HG03097 (cell line): ENCODE measurements at regions not wholly inside any gene's neighbourhood (a gene's known extent, or its start where the extent isn't known, plus 50 kb on each side); places are given as distances from the start of the nearest gene placed in this dataset.

Experiments
- ATAC-seq: cut with Tn5 transposase; IDR thresholded peaks from one replicate; pipeline ENCODE4 v1.9.1; 2021; ENCODE audit not compliant: unreplicated experiment, low FRiP score

DNA sequence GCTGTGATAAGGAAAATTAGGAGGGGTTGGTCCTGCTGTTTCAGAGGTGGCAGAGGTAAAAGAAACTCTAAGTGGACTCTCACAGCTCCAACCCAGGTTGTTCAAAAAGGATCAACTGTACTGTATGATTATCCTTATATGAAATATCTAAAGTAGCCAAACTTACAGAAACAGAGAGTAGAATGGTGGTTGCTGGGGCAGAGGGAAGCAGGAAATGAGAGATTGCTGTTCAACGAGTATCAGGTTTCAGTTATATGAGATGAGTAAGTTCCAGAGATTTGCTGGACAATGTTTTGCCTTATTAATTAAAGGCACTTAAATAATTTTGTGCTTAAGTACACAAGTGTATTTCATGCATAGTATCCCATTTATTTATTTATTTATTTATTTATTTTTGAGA lies 972.0 kb upstream of the LRRTM1 start:
- no peak for ATAC-seq

DNA sequence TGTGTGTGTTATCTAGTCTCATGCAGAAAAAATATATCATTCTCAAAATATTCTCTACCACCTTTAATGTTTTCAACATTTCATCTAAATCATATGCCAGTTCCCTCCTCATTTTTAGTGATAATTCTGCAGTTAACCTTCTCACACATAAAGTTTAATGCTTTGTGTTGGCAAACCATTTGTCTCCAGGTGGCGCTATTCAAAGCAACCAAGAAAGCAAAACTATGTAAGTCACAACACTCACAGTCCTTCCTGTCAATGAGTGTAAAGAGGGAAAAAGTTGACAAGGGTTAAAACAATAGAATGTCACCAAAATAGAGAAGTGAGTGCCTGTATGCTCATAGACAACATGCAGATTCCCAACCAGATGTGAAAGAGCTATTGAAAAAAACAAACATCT lies 961.6 kb upstream of the LRRTM1 start:
- no peak for ATAC-seq

DNA sequence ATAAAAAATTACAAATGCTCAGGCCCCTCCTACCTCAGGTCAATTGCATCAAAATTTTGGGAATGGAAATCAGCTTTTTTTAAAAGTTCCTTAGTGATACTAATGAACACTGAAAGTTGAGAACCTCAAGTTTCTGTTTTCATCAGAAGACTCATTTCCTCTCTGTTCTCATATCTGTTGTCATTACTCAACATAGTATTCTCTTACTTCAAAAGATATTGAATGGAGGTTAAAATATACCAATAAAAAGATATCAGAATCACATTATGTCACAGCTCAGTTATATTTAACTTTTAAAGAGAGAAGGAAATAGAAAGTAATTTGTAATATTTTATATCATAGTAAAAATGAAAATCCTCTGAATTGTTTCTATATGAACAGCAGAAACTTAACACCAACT lies 959.4 kb upstream of the LRRTM1 start:
- ATAC-seq = no peak

DNA sequence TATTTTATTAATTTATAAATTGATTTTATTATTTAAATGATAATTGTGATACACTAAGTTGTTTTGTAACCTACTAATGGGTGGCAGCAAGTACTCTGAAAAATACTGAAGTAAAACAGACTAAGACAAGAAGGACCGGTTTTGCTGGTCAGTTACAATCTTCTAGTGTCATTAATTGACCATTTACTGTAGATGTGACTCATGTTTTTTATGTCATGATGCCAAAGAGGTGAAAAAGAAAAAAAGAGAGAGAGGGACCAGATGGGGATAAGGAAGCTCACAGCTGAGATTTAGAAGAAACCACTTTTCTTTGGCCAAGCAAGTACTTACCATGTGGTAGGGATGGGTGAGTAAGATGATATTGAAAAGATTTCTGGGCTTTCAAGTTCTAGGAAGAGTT lies 955.8 kb upstream of the LRRTM1 start:
- ATAC-seq = no peak

DNA sequence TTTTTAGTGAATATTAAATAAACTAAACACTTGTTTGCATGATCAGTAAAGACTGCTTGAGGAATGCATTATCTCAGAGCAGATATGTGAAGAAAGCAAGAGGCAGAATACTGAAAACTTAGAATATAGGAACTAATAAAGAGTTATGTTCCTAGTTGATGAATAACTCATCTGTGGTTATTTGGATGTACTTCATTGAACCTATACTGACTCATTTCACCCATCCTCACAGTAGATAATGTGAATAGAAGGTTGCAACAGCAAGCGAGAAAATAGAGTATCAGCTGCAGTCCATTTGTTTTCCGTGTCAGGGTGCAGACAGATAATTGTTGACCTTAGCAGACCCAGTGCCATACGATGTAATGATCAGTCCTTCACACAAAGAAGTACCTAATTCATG lies 945.7 kb upstream of the LRRTM1 start:
- no peak for ATAC-seq

DNA sequence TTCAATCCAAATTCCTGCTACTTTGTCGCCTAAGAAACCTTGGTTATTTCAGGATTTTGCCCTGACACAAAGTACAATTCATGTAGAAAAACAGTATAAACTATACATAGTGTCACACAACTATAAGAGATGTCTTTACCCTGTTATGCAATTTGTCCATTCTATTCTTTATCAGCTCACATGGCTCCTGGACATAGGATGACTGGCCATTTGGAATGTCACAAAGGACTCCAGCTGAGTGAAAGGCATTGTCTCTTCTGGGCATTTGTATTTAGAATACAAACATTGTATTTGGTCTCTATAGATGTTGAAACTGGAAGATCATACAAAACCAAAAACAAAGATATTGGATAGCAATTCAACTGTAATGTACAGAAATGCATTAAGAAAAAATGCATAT lies 944.6 kb upstream of the LRRTM1 start:
- ATAC-seq = no peak

DNA sequence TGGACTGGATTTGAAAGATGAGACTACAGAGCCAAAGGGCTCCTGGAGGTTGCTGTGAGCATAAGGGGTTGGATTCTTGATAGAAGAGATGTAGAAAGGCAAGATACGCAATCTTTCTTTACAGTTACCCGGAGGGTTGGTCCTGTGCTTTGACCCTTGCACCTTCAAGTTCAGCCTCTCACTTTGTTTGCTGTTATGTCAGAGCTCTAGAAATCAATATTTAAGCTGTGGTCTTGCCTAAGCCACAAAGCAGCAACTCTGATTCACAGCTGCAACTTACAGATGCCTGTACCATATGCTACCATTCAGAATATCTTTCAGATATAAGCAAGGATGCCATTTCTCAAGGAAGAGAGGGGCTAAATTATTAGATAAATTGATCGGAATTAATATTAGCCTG lies 943.1 kb upstream of the LRRTM1 start:
- no peak for ATAC-seq

DNA sequence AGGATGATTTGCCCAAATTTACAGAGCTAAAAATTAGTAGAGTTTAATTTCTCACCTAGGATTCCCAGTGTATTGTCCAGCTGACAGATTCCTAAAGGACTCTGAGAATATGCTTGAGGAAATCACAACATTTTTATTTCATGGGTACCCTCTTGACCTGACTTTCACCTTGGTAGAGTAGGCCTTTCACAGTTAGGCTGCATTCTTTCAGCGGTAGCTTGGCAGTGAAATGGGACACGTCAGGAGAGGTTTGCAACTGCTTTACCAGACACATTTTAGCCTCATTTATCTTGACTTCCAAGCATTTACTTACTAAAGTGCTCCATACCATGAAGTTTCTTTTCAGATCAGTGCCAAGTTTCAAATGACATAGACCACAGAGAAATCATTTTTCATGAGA lies 937.9 kb upstream of the LRRTM1 start:
- no peak for ATAC-seq

DNA sequence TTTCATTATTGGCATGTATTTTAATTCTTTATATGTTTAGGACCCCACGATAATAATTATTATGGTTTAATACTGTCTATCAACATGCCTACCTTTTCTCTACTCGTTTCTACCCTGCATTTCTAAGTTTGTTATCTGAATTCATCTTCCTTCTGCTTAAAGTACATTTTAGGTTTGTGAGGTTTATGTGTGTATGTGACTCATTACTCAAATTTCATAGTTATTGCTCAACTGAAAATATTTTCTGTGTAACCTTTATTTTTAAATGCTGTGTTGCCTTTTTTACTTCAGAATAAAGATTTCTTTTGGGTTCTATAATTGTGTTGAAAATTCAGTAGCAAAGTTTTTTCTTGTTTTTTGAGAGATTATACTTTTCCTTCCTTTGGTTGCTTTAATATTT lies 933.9 kb upstream of the LRRTM1 start:
- ATAC-seq = no peak

DNA sequence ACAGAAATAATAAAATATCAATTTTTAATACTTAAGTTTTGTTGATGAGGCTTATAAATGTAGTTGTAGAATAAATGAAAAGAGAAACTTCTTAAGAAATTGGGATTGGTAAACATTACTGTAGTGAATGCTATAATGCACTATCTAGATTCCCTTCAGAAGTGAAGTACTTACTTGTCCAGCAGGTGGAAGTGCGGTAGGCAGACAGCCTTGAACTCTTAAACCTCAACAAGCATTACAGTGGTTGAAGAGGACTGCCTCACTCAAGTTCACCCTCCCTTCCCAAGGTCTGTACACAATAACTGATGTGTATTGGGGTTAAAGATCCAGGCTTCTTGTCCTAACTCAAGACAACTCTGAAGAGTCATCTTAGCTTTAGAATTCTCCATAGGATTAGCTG lies 931.0 kb upstream of the LRRTM1 start:
- ATAC-seq = no peak

DNA sequence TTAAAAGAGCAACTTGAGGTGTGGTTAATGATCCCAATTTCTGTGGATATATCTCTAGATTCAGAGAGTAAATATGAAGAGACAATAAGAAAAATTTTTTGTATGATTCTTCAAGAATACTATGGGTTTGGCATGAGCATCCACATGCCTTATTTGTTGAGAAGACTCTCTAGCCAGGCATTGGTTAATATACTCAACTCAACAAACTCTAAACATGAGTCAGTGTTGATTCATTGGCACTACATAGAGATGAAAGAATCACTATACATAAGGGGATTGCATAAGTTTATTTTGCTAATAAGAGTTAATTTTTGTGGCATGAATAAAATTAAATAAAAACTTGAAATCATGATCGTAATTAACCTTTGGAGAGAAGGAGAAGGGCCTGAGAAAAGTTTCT lies 930.2 kb upstream of the LRRTM1 start:
- no peak for ATAC-seq

DNA sequence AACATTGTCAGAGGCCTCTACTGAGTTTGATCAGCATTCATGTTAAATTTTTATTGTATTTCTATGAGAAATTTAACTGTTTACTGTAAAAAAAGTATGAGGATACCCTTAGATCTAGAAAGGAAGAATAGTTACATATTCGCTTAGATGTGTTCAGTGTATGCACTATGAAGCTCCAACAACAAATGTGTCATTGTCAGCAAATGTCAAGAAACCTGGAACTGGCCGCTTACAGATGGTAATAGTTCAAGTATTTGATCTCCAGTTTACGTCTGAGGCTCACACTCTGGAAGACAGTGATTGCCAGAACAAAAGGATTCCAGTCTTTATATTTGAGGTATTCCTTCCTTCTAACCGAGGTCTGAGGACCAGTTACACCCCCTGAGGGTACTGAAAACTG lies 921.2 kb upstream of the LRRTM1 start:
- no peak for ATAC-seq

DNA sequence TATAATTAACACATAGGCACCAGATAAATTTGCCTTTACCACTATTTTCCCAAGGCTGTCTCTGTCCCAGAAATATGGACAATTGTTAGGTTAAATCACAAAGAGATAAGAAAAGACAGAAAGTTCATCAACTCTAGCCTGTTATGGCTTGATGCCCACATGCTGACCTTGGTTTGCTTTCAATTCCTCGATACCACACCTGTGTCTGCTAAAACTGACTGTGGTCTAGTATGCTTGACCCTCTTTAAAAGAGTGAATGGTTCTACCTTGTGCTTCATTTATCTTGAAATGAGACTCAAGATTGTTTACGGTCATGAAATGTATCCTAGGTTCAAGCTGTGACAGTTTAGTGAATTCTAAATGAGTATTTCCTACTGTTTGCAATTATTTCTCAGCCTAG lies 909.0 kb upstream of the LRRTM1 start:
- ATAC-seq = no peak

DNA sequence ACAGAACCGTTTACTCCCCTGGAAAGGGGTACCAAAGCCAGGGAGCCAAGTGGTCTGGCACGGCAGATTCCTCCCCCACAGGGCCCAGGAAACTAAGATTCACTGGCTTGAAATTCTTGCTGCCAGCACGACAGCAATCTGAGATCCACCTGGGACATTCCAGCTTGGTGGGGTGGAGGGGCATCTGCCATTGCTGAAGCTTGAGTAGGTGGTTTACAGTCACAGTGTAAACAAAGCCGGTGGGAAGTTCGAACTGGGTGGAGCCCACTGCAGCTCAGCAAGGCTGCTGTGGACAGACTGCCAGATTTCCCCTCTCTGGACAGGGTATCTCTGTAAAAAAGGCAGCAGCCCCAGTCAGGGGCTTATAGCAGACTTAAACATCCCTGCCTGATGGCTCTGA lies 901.7 kb upstream of the LRRTM1 start:
- ATAC-seq = no peak

DNA sequence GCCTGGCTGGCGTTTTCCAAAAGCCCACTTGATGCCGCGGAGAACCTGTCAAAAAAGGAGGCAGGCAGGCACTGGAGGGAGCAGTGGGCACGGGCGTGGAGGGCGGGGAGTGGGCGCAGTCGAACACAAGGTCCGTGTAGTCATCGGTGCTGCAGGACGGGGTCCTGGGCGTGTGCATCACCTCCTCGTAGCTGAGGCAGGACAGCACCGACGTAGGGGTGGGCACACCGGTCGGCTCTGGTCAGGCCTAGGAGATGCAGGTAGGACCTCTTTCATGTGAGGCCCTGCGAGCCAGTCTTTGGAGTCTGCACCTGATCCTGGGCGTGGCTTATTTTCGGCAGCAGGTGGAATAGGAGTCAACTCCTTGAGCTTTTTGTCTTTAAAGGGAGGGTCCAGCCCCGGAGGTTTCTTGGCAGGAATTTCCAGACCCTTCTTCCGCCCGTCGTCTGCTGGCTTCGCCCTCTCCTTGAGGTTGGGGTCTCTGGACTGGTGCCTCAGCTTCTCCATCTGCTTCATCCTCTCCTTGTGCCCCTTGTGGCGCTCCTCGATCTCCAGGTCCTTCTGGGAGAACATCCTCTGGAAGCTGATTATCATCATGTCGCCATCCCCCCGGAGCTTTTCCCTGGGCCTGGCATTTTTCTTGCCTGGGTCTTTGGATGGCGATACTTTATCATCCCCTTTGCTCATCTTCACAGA lies 892.5 kb upstream of the LRRTM1 start:
- no peak for ATAC-seq

DNA sequence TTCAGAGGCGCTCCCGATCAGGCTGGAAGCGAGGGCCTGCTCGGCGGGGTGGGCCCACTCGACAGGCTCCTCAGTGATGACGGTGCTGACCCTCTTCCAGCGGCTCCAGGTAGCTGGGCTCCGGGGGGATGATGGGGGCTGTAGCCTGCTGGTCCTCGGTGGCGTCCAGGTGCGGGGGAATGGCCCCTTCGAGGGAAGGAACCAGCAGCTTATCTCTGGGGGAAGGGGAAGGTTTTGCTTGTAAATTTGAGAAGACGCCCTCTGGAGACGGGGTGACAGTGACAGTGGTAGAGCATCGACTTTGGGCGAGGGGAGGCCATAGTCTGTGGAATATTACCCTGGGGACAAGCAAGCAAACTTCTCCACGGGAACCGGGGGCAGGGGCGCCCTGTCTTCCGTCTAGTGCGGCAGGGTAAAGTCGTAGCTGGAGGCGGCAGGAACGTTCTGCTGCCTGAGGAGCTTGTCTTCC lies 891.9 kb upstream of the LRRTM1 start:
- ATAC-seq = no peak

DNA sequence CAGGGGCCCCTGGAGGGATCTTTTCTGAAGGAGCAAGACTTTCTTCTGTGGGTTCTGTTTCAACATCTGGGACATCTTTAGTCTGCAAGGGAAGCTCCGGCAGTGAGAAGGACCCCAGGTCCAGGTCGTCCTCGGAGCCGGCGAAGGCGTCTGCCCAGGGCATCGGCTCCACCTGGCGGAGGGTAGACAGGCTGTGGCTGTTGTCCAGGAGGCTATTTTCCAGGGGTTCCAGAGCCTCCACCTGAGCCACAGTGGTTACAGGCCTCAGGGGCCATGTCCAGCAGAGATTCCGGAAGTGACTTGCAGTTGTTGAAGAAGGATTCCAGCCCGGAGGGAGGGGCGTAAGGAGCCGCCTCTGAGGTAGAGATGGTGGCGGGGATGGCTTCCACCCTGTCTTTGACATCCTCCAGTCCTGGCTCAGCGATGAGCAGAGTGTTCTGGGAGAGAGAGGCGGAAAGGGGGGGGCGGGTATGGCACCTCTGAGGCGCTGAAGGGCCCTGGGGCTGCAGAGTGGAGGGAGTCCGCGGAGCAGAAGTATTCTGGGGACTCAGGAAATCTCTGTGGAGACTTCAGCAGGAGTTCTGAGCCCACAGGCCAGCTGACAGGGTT lies 891.3 kb upstream of the LRRTM1 start:
- no peak for ATAC-seq

DNA sequence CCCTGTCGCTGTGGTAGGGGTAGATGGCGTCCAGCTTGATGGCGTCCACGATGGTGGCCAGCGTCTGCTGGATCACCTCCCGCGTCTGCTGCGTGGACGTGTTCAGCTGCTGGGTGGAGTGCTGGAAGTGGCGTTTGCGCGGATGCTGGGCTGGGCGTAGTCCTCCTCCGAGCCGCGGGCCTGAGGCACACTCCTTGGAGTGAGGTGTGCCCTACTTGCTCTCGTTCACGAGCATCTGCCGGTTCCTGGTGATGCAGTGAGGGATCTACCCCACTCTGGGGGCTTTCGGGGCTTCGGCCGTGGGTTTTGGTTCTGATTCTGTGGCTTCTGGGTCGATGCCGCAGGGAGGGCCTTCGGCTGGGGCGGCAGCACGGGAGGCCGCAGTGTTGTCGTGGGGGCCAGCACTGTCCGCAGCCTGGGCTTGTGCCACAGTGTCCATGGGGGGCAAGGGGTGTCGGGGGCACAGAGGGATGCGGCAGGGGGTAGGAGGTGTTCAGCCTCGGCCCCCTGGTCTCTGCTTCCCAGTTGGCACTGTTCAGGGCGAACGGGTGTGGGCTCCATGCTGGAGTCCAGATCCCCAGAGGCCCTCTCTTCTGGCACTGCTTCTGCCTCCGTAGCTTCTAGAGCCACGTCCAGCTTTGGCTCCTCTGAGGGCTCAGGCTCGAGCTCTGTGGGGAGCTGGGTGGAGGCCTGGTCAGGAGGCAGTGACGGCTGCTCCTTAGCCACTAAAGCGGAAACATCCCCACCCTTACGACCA lies 890.6 kb upstream of the LRRTM1 start:
- no peak for ATAC-seq

DNA sequence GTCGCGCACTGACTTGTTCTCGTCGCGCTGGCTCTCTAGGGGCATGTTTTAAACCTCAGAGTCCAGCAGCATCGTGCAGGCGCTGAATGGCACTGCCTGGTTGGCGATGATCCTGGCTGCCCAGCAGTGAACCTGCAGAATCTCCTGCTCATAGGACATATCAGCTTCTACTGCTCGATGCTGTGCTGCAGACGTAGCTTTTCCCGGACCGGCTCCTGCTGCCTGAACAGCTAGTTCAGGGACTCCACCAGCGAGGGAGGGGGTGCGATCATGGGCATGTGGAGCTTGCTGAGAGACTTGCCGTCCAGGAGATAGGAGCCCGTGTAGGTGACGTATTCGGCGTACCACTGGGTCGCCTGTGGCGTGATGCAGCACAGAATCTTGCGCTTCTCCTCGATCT lies 890.0 kb upstream of the LRRTM1 start:
- ATAC-seq = no peak

DNA sequence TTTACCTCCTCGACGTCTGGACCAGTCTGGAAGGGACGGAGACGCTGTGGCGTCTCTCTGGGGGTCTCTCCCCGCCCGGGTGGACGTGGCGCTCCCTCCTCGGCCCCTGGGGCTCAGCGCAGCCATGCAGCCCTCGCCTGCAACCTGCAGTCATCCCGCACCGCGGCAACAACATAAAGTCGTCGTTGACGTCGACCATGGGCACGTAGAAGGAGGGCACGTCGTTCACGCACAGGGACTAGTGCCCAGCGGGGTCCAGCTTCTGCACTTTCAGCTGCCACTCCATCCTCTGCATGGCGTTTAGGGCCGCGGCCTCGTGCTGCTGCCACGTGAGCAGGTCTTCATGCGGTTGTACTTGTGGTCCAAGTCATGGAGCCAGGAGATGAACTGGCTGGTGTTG lies 889.6 kb upstream of the LRRTM1 start:
- no peak for ATAC-seq

DNA sequence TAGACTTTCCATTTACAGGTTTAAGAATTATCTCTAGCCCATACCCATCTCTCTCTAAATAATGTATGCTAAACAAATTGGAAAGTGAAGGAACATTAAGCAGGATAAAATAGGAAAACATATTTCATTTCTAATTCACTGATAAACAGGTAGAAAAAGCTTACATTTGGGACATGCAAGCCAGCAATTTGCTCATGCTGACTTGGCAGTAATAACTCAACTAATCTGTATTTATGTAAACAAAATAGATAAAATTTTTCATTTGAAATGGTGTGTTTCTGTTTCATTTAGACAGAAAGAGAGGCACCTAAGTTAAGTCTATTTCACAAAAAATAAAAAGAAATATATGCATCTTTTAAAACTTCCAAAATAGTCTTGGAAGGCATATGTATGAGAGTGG lies 877.3 kb upstream of the LRRTM1 start:
- ATAC-seq = no peak

DNA sequence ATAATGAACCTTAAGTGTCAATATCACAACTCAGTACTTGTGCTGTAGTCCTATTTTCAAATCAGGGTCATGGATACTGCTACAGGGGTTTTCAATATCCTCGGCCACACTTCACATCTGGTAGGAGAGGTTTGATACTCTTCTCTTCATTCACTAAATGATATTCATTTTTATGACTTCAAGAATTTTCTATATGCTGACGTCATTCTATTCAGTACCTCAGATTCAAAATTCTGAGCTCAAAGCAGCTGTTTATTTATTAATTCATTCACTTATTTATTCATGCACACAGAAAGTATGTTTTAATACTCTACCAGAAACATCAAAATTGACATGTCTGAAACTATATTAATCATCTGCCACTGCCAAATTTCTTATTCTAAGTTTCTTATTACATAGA lies 866.9 kb upstream of the LRRTM1 start:
- ATAC-seq = no peak
